ENCODE measurements at regions not wholly inside any gene's neighbourhood (a gene's known extent, or its start where the extent isn't known, plus 50 kb on each side); places are given as distances from the start of the nearest gene placed in this dataset.

- TF ChIP-seq, protein P1, sequence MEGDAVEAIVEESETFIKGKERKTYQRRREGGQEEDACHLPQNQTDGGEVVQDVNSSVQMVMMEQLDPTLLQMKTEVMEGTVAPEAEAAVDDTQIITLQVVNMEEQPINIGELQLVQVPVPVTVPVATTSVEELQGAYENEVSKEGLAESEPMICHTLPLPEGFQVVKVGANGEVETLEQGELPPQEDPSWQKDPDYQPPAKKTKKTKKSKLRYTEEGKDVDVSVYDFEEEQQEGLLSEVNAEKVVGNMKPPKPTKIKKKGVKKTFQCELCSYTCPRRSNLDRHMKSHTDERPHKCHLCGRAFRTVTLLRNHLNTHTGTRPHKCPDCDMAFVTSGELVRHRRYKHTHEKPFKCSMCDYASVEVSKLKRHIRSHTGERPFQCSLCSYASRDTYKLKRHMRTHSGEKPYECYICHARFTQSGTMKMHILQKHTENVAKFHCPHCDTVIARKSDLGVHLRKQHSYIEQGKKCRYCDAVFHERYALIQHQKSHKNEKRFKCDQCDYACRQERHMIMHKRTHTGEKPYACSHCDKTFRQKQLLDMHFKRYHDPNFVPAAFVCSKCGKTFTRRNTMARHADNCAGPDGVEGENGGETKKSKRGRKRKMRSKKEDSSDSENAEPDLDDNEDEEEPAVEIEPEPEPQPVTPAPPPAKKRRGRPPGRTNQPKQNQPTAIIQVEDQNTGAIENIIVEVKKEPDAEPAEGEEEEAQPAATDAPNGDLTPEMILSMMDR (IDR thresholded peaks at IDR 0.05; ENCODE audit: low read depth, low read length, missing control alignments): no peak
- no peak overlapping the region for H3K4me3 ChIP-seq (replicated peaks; ENCODE audit: low read depth, low read length)
- DNase-seq (ENCODE audit: extremely low read depth, low read depth): no peak
Measured at GRCh38 chr11:82599836-82600235, 133.8 kb downstream of the FAM181B start.

DNA sequence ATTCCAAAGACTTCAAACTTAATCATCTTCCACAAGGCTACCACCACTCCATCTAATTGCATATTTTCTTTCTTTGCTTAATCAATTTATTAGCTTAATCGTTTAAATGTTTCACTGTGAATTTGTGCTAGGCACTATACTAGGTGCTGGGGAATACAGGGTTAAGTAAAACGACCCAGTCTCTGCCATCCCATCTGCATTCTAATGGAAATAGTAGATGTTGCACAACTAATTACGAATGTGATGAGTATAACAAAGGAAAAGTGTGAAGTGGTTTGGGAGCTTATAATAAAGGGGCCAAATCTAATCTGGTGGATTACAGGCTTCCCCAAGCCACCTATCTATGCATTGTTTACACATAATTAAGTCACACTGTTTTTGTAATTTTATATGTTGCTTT, 147.1 kb downstream of the FAM181B start:
- H3K4me3 ChIP-seq (replicated peaks; ENCODE audit: low read depth, low read length): no peak overlapping the region
- TF ChIP-seq, protein P1 (IDR thresholded peaks at IDR 0.05; ENCODE audit: low read depth, low read length, missing control alignments): no peak
- DNase-seq (ENCODE audit: extremely low read depth, low read depth): no peak

DNA sequence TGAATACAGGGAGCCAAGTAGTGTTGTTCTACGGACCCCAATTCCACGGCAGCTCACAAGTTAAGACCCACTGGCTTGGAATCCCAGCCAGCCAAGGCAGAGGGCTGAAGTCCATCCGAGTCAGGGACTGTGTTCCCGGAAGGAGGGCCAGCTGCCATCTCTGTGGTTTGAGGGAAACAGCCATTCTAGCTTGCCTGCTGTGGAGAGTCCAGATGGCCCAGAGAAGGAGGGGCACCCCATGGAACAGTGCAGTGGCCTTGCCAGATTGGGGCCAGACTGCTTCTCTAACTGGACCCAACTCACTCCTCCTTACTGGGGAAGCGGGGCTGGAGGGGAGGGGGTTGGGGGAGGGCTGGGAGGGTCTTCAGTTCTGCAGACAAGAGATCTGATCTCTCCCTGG, 156.4 kb downstream of the FAM181B start:
- no peak overlapping the region for H3K4me3 ChIP-seq (replicated peaks; ENCODE audit: low read depth, low read length)

DNA sequence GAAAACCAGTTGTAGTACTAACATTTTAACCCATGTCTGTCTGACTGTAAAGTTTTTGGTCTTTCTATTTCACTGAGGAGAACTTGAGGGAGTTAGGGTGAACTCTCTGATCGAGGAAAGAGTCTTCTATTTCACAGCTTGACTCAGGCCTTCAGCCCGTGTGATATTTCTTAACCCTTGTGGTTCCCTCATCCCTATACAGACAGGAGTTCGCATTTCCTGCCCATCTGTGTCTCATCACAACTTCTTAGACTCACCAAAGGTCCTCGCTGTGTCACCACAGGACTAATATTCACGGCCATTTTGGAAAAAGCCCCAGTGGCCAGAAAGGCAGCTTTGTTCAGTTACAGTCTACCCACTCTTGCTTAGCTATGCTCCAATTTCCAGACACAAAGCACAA, 172.8 kb downstream of the FAM181B start:
- DNase-seq (ENCODE audit: extremely low read depth, low read depth): no peak
- no peak overlapping the region for H3K4me3 ChIP-seq (replicated peaks; ENCODE audit: low read depth, low read length)
- TF ChIP-seq, protein P1 (IDR thresholded peaks at IDR 0.05; ENCODE audit: low read depth, low read length, missing control alignments): no peak

More for the DNA sequence above, 156.4 kb downstream of the FAM181B start:
- DNase-seq (ENCODE audit: extremely low read depth, low read depth): no peak
- TF ChIP-seq, protein P1 (IDR thresholded peaks at IDR 0.05; ENCODE audit: low read depth, low read length, missing control alignments): no peak

DNA sequence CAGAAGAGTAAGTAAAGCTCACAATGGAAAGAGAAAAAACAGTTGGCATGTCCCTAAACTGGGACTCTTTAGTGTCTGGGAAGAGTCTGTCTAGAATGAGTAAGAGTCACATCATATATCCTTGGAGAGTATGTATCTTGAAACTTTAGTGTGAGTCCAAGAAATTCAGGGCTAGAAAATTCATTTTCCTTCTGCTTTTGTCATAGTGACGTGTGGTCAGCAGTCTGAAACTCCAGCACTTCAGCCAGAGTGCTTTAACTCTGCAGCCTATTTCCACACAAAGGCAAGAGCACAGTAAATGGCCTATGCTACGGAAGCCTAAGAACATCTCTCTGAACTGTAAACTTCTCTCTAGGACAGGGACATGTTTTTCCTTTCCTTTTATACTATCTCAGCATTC, 174.1 kb downstream of the FAM181B start:
- no peak overlapping the region for H3K4me3 ChIP-seq (replicated peaks; ENCODE audit: low read depth, low read length)
- TF ChIP-seq, protein P1 (IDR thresholded peaks at IDR 0.05; ENCODE audit: low read depth, low read length, missing control alignments): no peak
- DNase-seq (ENCODE audit: extremely low read depth, low read depth): no peak

GRCh38 chr11:82557274-82557673, 176.4 kb downstream of the FAM181B start:
- TF ChIP-seq, protein P1 (IDR thresholded peaks at IDR 0.05; ENCODE audit: low read depth, low read length, missing control alignments): no peak
- DNase-seq (ENCODE audit: extremely low read depth, low read depth): no peak

GRCh38 chr11:82556210-82556609, 177.5 kb downstream of the FAM181B start:
- no peak for DNase-seq (ENCODE audit: extremely low read depth, low read depth)
- no peak overlapping the region for H3K4me3 ChIP-seq (replicated peaks; ENCODE audit: low read depth, low read length)
- TF ChIP-seq, protein P1 (IDR thresholded peaks at IDR 0.05; ENCODE audit: low read depth, low read length, missing control alignments): no peak

More at GRCh38 chr11:82557274-82557673, 176.4 kb downstream of the FAM181B start:
- no peak overlapping the region for H3K4me3 ChIP-seq (replicated peaks; ENCODE audit: low read depth, low read length)

All from HFF-Myc (cell line).